Progenitor cell of endocrine pancreas (in vitro differentiated cells): ENCODE measurements at regions not wholly inside any gene's neighbourhood (a gene's known extent, or its start where the extent isn't known, plus 50 kb on each side); places are given as distances from the start of the nearest gene placed in this dataset.

Experiments
- DNase-seq: peaks from one replicate; pipeline ENCODE4 v3.0.0; 2021; ENCODE audit warnings: low spot score; ENCODE audit not compliant: unreplicated experiment
- H3K27ac Mint-ChIP-seq: 2 replicates; pipeline ENCODE4 v1.8.0; 2021; ENCODE audit warnings: mild to moderate bottlenecking, moderate library complexity, mixed read lengths
- H3K27me3 Mint-ChIP-seq: 2 replicates; pipeline ENCODE4 v1.8.0; 2021; ENCODE audit warnings: mixed read lengths
- H3K36me3 Mint-ChIP-seq: 2 replicates; pipeline ENCODE4 v1.8.0; 2022; ENCODE audit warnings: mixed read lengths; ENCODE audit not compliant: insufficient read depth
- H3K4me1 Mint-ChIP-seq: 2 replicates; pipeline ENCODE4 v1.8.0; 2021; ENCODE audit warnings: low read depth, mixed read lengths
- H3K4me3 Mint-ChIP-seq: 2 replicates; pipeline ENCODE4 v1.8.0; 2021; ENCODE audit warnings: low read depth, mild to moderate bottlenecking, moderate library complexity, mixed read lengths
- H3K9me3 Mint-ChIP-seq: 2 replicates; pipeline ENCODE4 v1.8.0; 2021; ENCODE audit warnings: low read depth, mixed read lengths
- TF ChIP-seq, protein P1 (sequence below): fragments of 200-600 bp; sonication (generic); IDR thresholded peaks from one replicate; pipeline ENCODE4 v1.5.0; 2021; ENCODE audit warnings: antibody characterized with exemption, mild to moderate bottlenecking; ENCODE audit not compliant: unreplicated experiment

DNA sequence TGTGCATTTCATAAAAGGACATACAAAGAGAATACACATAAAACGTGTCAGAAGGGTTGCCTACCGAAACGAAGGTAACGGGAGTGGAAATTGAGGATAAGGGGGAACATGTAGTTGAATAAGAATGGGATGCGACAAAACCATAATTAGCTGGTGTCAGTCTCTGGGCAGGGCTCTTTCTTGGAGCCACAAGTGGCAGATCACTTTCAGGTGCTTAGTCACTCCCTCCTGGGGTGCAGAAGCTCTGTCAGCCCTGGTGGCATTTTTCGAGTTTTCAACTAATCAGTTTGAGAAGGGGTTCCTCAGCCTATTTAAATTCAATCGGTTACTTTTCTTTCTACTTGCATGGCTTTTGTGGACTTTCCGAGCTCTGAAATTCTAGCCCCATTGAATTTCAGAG lies 133.9 kb upstream of the IGSF21 start:
- H3K4me1 Mint-ChIP-seq, result no peaks in the 10 kb centered on the region
- H3K36me3 Mint-ChIP-seq, result no peaks in the 10 kb centered on the region
- TF ChIP-seq, protein P1, sequence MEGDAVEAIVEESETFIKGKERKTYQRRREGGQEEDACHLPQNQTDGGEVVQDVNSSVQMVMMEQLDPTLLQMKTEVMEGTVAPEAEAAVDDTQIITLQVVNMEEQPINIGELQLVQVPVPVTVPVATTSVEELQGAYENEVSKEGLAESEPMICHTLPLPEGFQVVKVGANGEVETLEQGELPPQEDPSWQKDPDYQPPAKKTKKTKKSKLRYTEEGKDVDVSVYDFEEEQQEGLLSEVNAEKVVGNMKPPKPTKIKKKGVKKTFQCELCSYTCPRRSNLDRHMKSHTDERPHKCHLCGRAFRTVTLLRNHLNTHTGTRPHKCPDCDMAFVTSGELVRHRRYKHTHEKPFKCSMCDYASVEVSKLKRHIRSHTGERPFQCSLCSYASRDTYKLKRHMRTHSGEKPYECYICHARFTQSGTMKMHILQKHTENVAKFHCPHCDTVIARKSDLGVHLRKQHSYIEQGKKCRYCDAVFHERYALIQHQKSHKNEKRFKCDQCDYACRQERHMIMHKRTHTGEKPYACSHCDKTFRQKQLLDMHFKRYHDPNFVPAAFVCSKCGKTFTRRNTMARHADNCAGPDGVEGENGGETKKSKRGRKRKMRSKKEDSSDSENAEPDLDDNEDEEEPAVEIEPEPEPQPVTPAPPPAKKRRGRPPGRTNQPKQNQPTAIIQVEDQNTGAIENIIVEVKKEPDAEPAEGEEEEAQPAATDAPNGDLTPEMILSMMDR, result no peak
- DNase-seq, result no peak
- no peaks in the 10 kb centered on the region for H3K9me3 Mint-ChIP-seq
- no peak overlapping the region for H3K4me3 Mint-ChIP-seq
- no peak overlapping the region for H3K27ac Mint-ChIP-seq
- H3K27me3 Mint-ChIP-seq, result peaks cover 44% of the 10 kb centered on the region

DNA sequence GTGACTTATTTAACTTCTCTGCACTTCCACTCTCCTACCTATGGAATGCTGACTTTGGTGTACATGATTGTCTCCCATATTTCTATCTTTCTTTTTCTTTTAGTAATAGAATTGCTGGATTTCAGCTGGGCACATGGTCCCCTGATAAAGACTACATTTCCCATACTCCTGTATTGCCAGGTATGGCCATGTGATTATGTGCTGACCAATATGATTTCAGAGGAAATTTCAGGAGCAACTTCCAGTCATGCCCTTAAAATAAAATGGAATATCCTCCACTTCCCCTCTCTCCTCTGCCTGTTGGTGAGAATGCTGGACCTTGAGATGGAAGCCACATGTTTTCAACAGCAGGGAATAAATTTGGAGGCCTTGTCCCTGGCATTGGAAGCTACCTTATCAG lies 130.7 kb upstream of the IGSF21 start:
- Mint-ChIP-seq H3K4me3 (no peak overlapping the region), H3K27me3 (peaks cover 42% of the 10 kb centered on the region)
- TF ChIP-seq, protein P1, result no peak

DNA sequence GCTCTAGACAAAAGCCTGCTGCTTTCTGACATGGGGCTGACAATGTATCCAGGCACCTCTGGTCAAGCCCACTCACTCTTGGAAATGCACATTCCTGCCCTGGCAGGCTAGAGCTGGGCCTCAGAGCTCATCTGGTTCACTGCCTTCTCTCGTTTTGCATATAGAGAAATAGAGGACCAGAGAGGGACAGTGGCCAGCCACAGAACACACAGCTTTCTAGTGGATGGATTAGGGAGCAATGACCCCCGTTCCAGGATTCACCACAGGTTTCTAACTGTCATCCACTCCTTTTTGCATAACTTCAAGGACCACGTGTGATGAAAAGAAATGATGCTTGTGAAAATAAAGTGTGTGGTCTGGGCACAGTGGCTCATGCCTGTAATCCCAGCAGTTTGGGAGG lies 129.6 kb upstream of the IGSF21 start:
- H3K4me3 Mint-ChIP-seq, result no peak overlapping the region
- H3K27ac Mint-ChIP-seq, result no peak overlapping the region
- no peaks in the 10 kb centered on the region for H3K9me3 Mint-ChIP-seq
- H3K36me3 Mint-ChIP-seq, result no peaks in the 10 kb centered on the region
- DNase-seq, result no peak
- no peaks in the 10 kb centered on the region for H3K4me1 Mint-ChIP-seq
- TF ChIP-seq, protein P1, result no peak
- H3K27me3 Mint-ChIP-seq, result peaks cover 44% of the 10 kb centered on the region

More for the DNA sequence above, 130.7 kb upstream of the IGSF21 start:
- Mint-ChIP-seq H3K4me1 (no peaks in the 10 kb centered on the region), H3K27ac (no peak overlapping the region), H3K36me3 (no peaks in the 10 kb centered on the region), H3K9me3 (no peaks in the 10 kb centered on the region)
- DNase-seq, result no peak

DNA sequence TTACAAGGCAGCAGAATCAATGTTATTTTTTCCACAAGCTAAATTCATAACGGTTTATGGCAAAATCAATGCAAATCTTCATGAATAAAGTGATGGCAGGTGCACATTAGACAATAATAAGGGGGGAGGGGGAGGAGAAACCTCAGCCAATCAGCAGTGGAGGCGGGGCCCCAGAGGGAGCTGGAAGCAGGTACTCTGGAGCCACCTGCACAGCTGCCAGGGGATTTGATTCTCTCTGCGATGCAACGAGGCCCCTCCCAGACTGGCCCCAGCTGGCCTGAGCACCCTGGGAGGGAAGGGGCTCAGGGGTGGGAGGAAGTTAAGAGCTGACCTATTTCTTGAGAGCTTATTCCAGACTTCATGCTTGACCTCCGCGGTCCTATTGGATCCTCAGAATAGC lies 127.8 kb upstream of the IGSF21 start:
- TF ChIP-seq, protein P1, result no peak
- H3K9me3 Mint-ChIP-seq, result no peaks in the 10 kb centered on the region
- no peak for DNase-seq
- no peak overlapping the region for H3K4me3 Mint-ChIP-seq
- H3K4me1 Mint-ChIP-seq, result no peaks in the 10 kb centered on the region
- H3K27ac Mint-ChIP-seq, result no peak overlapping the region
- H3K36me3 Mint-ChIP-seq, result no peaks in the 10 kb centered on the region
- peaks cover 29% of the 10 kb centered on the region for H3K27me3 Mint-ChIP-seq

DNA sequence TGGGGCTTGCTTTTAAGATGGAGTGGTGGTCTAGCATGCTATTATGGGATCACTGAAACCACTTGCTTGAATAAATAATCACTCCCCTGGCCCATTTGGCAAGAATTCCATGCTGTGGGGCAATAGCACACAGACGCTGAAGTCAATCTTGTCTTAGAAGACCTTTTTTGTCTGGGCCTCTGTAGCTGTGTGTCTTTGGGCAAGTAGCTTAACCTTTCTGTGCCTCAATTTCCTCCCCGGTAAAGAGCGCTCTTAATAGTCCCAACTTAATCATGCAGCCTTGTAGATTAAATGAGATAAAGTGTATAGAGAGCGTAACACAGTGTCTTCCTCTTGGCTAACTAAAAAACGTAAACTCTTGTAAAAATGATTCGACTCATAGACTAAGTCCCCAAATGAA lies 125.4 kb upstream of the IGSF21 start:
- H3K4me3 Mint-ChIP-seq, result no peak overlapping the region
- H3K4me1 Mint-ChIP-seq, result no peaks in the 10 kb centered on the region
- TF ChIP-seq, protein P1, result no peak
- peaks cover 20% of the 10 kb centered on the region for H3K27me3 Mint-ChIP-seq
- no peak for DNase-seq
- no peaks in the 10 kb centered on the region for H3K36me3 Mint-ChIP-seq
- no peak overlapping the region for H3K27ac Mint-ChIP-seq
- H3K9me3 Mint-ChIP-seq, result no peaks in the 10 kb centered on the region
